Neural progenitor cell (in vitro differentiated cells): ENCODE measurements at regions not wholly inside any gene's neighbourhood (a gene's known extent, or its start where the extent isn't known, plus 50 kb on each side); places are given as distances from the start of the nearest gene placed in this dataset.

ENCODE experiments used
- DNase-seq: peaks from one replicate; pipeline ENCODE4 v3.0.0-alpha.2; 2016; ENCODE audit warnings: low spot score
- H2AFZ ChIP-seq: fragments of 200-600 bp; sonication (generic); replicated peaks from 2 replicates; pipeline ENCODE4 v1.6.1; 2016; ENCODE audit warnings: antibody characterized with exemption
- H3F3A ChIP-seq: fragments of 200-600 bp; sonication (generic); 2 replicates; pipeline ENCODE4 v1.6.1; 2016; ENCODE audit warnings: antibody characterized with exemption, low read depth
- H3K27ac ChIP-seq: fragments of 200-600 bp; sonication (generic); 2 replicates; pipeline ENCODE4 v1.5.1; 2016; ENCODE audit warnings: mild to moderate bottlenecking
- H3K27me3 ChIP-seq: fragments of 200-600 bp; sonication (generic); 2 replicates; pipeline ENCODE4 v1.6.1; 2016; ENCODE audit warnings: mild to moderate bottlenecking, moderate library complexity
- H3K36me3 ChIP-seq: fragments of 200-600 bp; sonication (generic); 2 replicates; pipeline ENCODE4 v1.5.1; 2016
- H3K4me1 ChIP-seq: fragments of 200-600 bp; sonication (generic); 2 replicates; pipeline ENCODE4 v1.6.1; 2016; ENCODE audit warnings: mixed run types
- H3K4me2 ChIP-seq: fragments of 200-600 bp; sonication (generic); 2 replicates; pipeline ENCODE4 v1.6.1; 2016
- H3K4me3 ChIP-seq: fragments of 200-600 bp; sonication (generic); 2 replicates; pipeline ENCODE4 v1.5.1; 2016
- H3K79me2 ChIP-seq: fragments of 200-600 bp; sonication (generic); 2 replicates; pipeline ENCODE4 v1.6.1; 2016; ENCODE audit warnings: low read depth
- H3K9ac ChIP-seq: fragments of 200-600 bp; sonication (generic); 2 replicates; pipeline ENCODE4 v1.6.1; 2016
- H3K9me3 ChIP-seq: fragments of 200-600 bp; sonication (generic); 2 replicates; pipeline ENCODE4 v1.5.1; 2016; ENCODE audit warnings: low read depth
- H4K20me1 ChIP-seq: fragments of 200-600 bp; sonication (generic); 2 replicates; pipeline ENCODE4 v1.6.1; 2016; ENCODE audit warnings: low read depth
- H3K27ac Mint-ChIP-seq: 3 replicates; pipeline ENCODE4 v1.8.0; 2021; ENCODE audit warnings: mixed read lengths
- H3K27me3 Mint-ChIP-seq: 2 replicates; pipeline ENCODE4 v1.8.0; 2022; ENCODE audit warnings: low read depth, mild to moderate bottlenecking, inconsistent platforms, moderate library complexity, mixed read lengths; ENCODE audit not compliant: insufficient read depth
- H3K36me3 Mint-ChIP-seq: 3 replicates; pipeline ENCODE4 v1.8.0; 2021; ENCODE audit warnings: mixed read lengths
- H3K4me1 Mint-ChIP-seq: 3 replicates; pipeline ENCODE4 v1.8.0; 2021; ENCODE audit warnings: mixed read lengths
- H3K4me3 Mint-ChIP-seq: 3 replicates; pipeline ENCODE4 v1.8.0; 2021; ENCODE audit warnings: mild to moderate bottlenecking, moderate library complexity, mixed read lengths
- H3K9me3 Mint-ChIP-seq: 3 replicates; pipeline ENCODE4 v1.8.0; 2020; ENCODE audit warnings: mixed read lengths
- CTCF ChIP-seq: fragments of 200-600 bp; sonication (generic); IDR thresholded peaks from 2 replicates; pipeline ENCODE4 v1.5.1; 2017; ENCODE audit warnings: antibody characterized with exemption, mild to moderate bottlenecking
- EZH2 ChIP-seq: fragments of 200-600 bp; sonication (generic); IDR thresholded peaks from 2 replicates; pipeline ENCODE4 v1.6.1; 2017; ENCODE audit warnings: antibody characterized with exemption, mild to moderate bottlenecking, moderate library complexity
- EZH2phosphoT487 ChIP-seq: fragments of 200-600 bp; sonication (generic); IDR thresholded peaks from 2 replicates; pipeline ENCODE4 v1.6.1; 2017; ENCODE audit warnings: antibody characterized with exemption

DNA sequence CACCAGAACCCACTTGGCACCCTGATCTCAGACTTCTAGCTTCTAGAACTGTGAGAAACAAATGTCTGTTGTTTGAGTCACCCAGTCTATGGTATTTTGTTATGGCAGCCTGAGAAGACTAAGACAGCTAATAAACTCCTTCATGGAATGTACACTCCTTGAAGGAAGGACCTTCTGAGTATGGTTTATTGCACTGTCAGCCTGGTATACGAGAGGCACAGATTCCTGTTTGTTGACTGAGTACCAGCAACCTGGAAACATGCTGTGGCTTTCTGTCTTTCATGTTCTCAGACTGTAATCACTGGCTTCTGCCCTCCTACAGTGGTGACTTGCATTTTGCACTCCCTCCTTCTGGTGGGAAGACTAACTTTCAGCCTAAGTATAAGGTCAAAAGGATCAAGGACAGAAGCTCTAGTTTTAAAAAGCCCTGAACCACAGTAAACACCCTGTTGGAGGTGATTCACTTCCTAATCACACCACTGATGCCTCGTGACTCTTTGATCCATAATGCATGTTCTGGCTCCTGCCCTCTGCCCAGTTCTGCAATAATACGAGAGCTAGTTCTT is 319.0 kb upstream of the NPSR1 start:
- Histone ChIP-seq H3K36me3 (no peaks in the 10 kb centered on the region), H3K9me3 (no peaks in the 10 kb centered on the region), H3K27ac (no peak overlapping the region), H2AFZ (no peak overlapping the region), H4K20me1 (no peaks in the 10 kb centered on the region), H3K9ac (no peak overlapping the region), H3F3A (no peaks in the 10 kb centered on the region), H3K4me3 (no peak overlapping the region), H3K79me2 (no peaks in the 10 kb centered on the region), H3K27me3 (no peaks in the 10 kb centered on the region), H3K4me1 (peaks cover 7% of the 10 kb centered on the region), H3K4me2 (no peak overlapping the region)
- no peak overlapping the region for H3K27ac Mint-ChIP-seq
- no peaks in the 10 kb centered on the region for H3K27me3 Mint-ChIP-seq
- no peaks in the 10 kb centered on the region for H3K4me1 Mint-ChIP-seq
- peaks cover 4% of the 10 kb centered on the region for H3K36me3 Mint-ChIP-seq
- no peak overlapping the region for H3K4me3 Mint-ChIP-seq
- no peak for DNase-seq
- H3K9me3 Mint-ChIP-seq: peaks cover 6% of the 10 kb centered on the region
- no peak for TF ChIP-seq EZH2phosphoT487
- TF ChIP-seq EZH2: no peak
- no peak for TF ChIP-seq CTCF

DNA sequence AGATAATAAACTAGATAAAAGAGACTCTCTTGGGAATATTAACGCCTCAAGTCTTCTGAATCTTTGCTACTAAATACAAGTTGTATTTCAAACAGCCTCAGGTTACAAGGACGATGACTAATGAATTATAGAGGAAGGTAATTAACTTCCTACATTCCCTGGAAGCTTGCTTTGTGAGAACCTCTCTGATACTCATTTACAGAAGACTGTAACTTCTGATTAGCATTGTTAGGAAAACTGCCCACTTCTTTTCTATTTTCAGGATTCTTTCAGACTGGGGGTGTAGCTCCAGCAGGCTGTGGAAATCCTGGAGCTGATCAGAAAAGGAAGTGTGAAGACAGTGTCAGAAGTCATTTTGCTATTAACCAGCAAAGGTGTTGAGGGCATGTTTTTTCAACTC is 316.7 kb upstream of the NPSR1 start:
- Histone ChIP-seq H4K20me1 (no peaks in the 10 kb centered on the region), H3K27me3 (no peaks in the 10 kb centered on the region), H3K4me2 (peak overlapping the region; percentile 17), H3K9ac (no peak overlapping the region), H2AFZ (no peak overlapping the region), H3K4me1 (peaks cover 7% of the 10 kb centered on the region), H3K27ac (peak overlapping the region; percentile 17), H3K4me3 (no peak overlapping the region), H3F3A (no peaks in the 10 kb centered on the region), H3K36me3 (no peaks in the 10 kb centered on the region), H3K9me3 (no peaks in the 10 kb centered on the region), H3K79me2 (no peaks in the 10 kb centered on the region)
- Mint-ChIP-seq H3K4me1 (no peaks in the 10 kb centered on the region), H3K4me3 (no peak overlapping the region), H3K36me3 (peaks cover 4% of the 10 kb centered on the region), H3K9me3 (peaks cover 6% of the 10 kb centered on the region), H3K27me3 (no peaks in the 10 kb centered on the region), H3K27ac (no peak overlapping the region)
- peak; percentile 5 for DNase-seq
- TF ChIP-seq EZH2phosphoT487 (no peak), EZH2 (no peak), CTCF (no peak)

DNA sequence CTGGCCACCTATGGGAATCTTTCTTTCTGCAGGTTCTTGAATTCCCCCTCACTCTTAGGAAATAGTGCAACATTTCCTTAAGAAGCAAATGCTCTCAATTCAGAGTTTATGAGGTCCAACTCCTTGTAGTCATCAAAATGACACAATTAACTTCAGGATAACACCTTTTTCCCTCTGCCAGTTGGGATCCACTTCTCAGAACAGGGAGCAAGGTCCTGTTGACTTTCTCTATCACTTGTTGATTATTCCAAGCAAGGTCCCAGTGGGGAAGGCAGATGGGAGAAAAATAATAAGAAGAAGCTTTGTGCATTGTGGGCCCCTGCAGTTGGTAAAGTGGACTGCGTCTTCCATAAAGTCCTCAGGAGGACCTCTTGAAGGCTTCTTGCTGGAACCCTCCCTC is 315.6 kb upstream of the NPSR1 start:
- Histone ChIP-seq H3K36me3 (no peaks in the 10 kb centered on the region), H3K4me2 (no peak overlapping the region), H3F3A (no peaks in the 10 kb centered on the region), H3K27me3 (no peaks in the 10 kb centered on the region), H2AFZ (no peak overlapping the region), H4K20me1 (no peaks in the 10 kb centered on the region), H3K27ac (no peak overlapping the region), H3K4me3 (no peak overlapping the region), H3K9me3 (no peaks in the 10 kb centered on the region), H3K79me2 (no peaks in the 10 kb centered on the region), H3K4me1 (peaks cover 7% of the 10 kb centered on the region), H3K9ac (no peak overlapping the region)
- H3K27ac Mint-ChIP-seq: no peak overlapping the region
- no peaks in the 10 kb centered on the region for H3K36me3 Mint-ChIP-seq
- TF ChIP-seq EZH2phosphoT487 (no peak), CTCF (no peak), EZH2 (no peak)
- H3K9me3 Mint-ChIP-seq: peaks cover 2% of the 10 kb centered on the region
- H3K27me3 Mint-ChIP-seq: no peaks in the 10 kb centered on the region
- no peak overlapping the region for H3K4me3 Mint-ChIP-seq
- DNase-seq: no peak
- no peaks in the 10 kb centered on the region for H3K4me1 Mint-ChIP-seq
